LoVo (cell line): ENCODE measurements at regions not wholly inside any gene's neighbourhood (a gene's known extent, or its start where the extent isn't known, plus 50 kb on each side); places are given as distances from the start of the nearest gene placed in this dataset.
"Not testable (repeated sequence)": the region's sequence is repeated elsewhere in the genome, so short reads cannot be mapped to it uniquely, and the experiment has no call there.

Experiments used
- DNase-seq: peaks from one replicate; pipeline ENCODE4 v3.0.0-alpha.2; 2016; ENCODE audit warnings: low spot score

- not testable (repeated sequence) for DNase-seq
Observed at GRCh38 chr2:111401270-111402140, 280.8 kb downstream of the BCL2L11 start.

GRCh38 chr2:111402450-111402849, 281.7 kb downstream of the BCL2L11 start:
- not testable (repeated sequence) for DNase-seq

GRCh38 chr2:111403287-111403686, 282.6 kb downstream of the BCL2L11 start:
- DNase-seq, result not testable (repeated sequence)

GRCh38 chr2:111406616-111407015, 285.9 kb downstream of the BCL2L11 start:
- DNase-seq, result not testable (repeated sequence)

GRCh38 chr2:111407632-111408194, 287.0 kb downstream of the BCL2L11 start:
- DNase-seq, result not testable (repeated sequence)

GRCh38 chr2:111410868-111411406, 290.2 kb downstream of the BCL2L11 start:
- not testable (repeated sequence) for DNase-seq

GRCh38 chr2:111411867-111412681, 291.4 kb downstream of the BCL2L11 start:
- not testable (repeated sequence) for DNase-seq

GRCh38 chr2:111412841-111413650, 292.3 kb downstream of the BCL2L11 start:
- DNase-seq, result not testable (repeated sequence)

- DNase-seq, result not testable (repeated sequence)
Observed at GRCh38 chr2:111413950-111414349, 293.2 kb downstream of the BCL2L11 start.

GRCh38 chr2:111415765-111416743, 295.3 kb downstream of the BCL2L11 start:
- not testable (repeated sequence) for DNase-seq

GRCh38 chr2:111417026-111417425, 296.3 kb downstream of the BCL2L11 start:
- not testable (repeated sequence) for DNase-seq

GRCh38 chr2:111418091-111418875, 297.6 kb downstream of the BCL2L11 start:
- not testable (repeated sequence) for DNase-seq

GRCh38 chr2:111420074-111420473, 299.4 kb downstream of the BCL2L11 start:
- DNase-seq, result not testable (repeated sequence)

GRCh38 chr2:111420835-111421234, 300.1 kb downstream of the BCL2L11 start:
- DNase-seq, result not testable (repeated sequence)

- not testable (repeated sequence) for DNase-seq
Observed at GRCh38 chr2:111421949-111422348, 301.2 kb downstream of the BCL2L11 start.

GRCh38 chr2:111422562-111422961, 301.8 kb downstream of the BCL2L11 start:
- not testable (repeated sequence) for DNase-seq

- DNase-seq, result not testable (repeated sequence)
Observed at GRCh38 chr2:111423184-111423583, 302.5 kb downstream of the BCL2L11 start.

GRCh38 chr2:111424176-111424575, 303.5 kb downstream of the BCL2L11 start:
- not testable (repeated sequence) for DNase-seq

GRCh38 chr2:111424851-111425309, 304.2 kb downstream of the BCL2L11 start:
- not testable (repeated sequence) for DNase-seq
